RWPE1 (cell line): ENCODE measurements at regions not wholly inside any gene's neighbourhood (a gene's known extent, or its start where the extent isn't known, plus 50 kb on each side); places are given as distances from the start of the nearest gene placed in this dataset.

Experiments
- CTCF ChIA-PET: fragments of 350-600 bp; sonication (Branson Sonifier 250); formaldehyde crosslinking; extraction: SDS; loops from one replicate; lab custom pipeline; 2021; lab: Yijun Ruan, JAX
- POLR2A ChIA-PET: fragments of 400-600 bp; formaldehyde crosslinking; extraction: SDS; loops from one replicate; lab custom pipeline; 2020; ENCODE audit warnings: antibody characterized with exemption; ENCODE audit not compliant: low non-redundant PET; lab: Yijun Ruan, JAX
- DNase-seq: peaks from one replicate; pipeline ENCODE4 v3.0.0; 2012; ENCODE audit warnings: low spot score
- H3K27ac ChIP-seq: fragments of 450-650 bp; 2 replicates; pipeline ENCODE4 v1.5.1; 2017
- TF ChIP-seq, protein P1 (sequence below): fragments of 450-650 bp; conservative IDR thresholded peaks from 2 replicates; pipeline ENCODE4 v1.5.1; 2017; ENCODE audit warnings: low read depth, mild to moderate bottlenecking

DNA sequence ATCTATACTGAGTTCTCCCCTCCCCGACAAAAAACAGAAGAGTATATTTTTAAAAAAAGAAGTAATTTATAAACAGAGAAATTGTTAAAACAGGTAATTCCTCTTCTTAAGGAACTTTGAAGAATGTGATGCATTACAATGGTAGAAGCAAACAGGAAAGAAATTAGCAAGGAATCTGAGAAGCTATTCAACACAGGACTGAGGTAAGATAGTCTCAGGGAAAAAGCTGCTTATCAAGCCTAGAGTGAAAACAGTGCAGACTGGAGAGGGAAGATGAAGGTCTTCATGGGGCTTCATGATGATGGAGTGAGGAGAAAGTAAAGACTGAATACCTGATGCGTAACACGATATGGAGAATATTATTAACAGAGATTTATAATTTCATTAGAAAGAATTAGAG, 880.0 kb downstream of the SLC16A7 start:
- ChIA-PET CTCF (no interaction called here), POLR2A (no interaction called here)
- H3K27ac ChIP-seq, result no peak overlapping the region

DNA sequence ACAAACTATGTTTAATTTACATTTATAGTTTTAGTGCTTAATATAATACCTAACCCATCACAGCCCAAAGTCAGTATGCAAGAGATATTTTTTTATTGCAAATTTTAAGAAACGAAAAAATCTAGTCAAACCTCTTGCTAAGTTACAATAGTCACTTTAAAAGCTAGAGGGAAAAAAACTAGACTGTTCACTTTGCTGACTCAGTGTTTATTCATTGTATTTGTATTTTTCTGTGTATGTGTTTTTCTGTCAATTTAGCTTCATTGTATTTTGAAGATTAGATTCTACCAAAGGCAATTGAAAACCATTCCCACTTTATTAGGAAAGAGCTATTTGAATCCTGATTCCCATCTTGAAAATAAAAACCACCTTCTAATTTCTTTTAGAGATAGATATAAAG, 891.5 kb downstream of the SLC16A7 start:
- ChIA-PET POLR2A (no interaction called here), CTCF (no interaction called here)
- no peak overlapping the region for H3K27ac ChIP-seq
- no peak for DNase-seq
- TF ChIP-seq, protein P1, sequence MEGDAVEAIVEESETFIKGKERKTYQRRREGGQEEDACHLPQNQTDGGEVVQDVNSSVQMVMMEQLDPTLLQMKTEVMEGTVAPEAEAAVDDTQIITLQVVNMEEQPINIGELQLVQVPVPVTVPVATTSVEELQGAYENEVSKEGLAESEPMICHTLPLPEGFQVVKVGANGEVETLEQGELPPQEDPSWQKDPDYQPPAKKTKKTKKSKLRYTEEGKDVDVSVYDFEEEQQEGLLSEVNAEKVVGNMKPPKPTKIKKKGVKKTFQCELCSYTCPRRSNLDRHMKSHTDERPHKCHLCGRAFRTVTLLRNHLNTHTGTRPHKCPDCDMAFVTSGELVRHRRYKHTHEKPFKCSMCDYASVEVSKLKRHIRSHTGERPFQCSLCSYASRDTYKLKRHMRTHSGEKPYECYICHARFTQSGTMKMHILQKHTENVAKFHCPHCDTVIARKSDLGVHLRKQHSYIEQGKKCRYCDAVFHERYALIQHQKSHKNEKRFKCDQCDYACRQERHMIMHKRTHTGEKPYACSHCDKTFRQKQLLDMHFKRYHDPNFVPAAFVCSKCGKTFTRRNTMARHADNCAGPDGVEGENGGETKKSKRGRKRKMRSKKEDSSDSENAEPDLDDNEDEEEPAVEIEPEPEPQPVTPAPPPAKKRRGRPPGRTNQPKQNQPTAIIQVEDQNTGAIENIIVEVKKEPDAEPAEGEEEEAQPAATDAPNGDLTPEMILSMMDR, result no peak

More for the DNA sequence above, 880.0 kb downstream of the SLC16A7 start:
- DNase-seq, result no peak
- TF ChIP-seq, protein P1, result no peak

DNA sequence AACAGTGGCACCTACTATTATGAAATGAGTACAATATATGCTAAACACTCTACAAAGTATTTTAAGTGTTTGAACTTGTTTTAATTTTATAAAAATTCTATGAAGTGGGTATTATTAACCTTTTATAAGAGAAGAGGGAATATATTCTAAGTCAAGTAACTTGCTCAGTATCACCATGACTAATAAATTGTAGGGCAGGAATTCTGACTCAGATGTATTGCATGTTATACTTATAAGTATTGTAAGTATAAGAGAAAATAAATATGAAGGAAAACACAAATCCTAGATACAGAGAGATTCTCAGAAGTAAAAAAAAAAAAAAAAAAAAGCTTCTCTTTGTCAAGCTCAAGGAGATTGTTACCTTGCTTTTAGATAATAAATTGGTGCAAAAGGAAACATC, 893.2 kb downstream of the SLC16A7 start:
- DNase-seq, result peak; percentile 4
- POLR2A ChIA-PET, result no interaction called here
- CTCF ChIA-PET, result interaction anchor here (0.7 to 0.9 kb wide), 2 partner anchors 12 to 382 kb away, joined by 3 read pairs; no protein-coding TSS in a partner anchor
- TF ChIP-seq, protein P1, result no peak
- no peak overlapping the region for H3K27ac ChIP-seq

DNA sequence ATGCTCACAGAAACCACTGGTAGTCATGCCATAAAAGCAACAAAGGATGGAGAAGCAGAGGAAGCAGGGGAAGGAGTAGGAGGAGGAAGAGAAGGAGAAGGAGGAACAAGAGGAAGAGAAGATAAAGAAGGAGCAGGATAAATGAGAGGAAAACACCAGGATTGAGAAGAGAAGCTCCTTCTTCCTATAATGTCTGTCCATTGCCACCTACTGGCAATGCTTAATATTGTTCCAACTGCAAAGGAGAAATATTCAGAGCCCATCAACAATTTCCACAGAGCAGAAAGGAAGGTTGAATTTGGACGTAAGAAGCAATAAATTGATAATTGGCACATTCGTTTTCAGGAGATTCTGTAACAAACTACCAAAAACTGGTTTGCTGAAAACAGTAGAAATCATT, 898.4 kb downstream of the SLC16A7 start:
- ChIA-PET CTCF (interaction anchor here (0.5 to 1.1 kb wide), 14 partner anchors 9 to 1576 kb away, joined by 3 to 6 read pairs (median 3); no protein-coding TSS in a partner anchor), POLR2A (no interaction called here)
- DNase-seq, result peak; percentile 35
- TF ChIP-seq, protein P1, result peak; percentile 67
- no peak overlapping the region for H3K27ac ChIP-seq

DNA sequence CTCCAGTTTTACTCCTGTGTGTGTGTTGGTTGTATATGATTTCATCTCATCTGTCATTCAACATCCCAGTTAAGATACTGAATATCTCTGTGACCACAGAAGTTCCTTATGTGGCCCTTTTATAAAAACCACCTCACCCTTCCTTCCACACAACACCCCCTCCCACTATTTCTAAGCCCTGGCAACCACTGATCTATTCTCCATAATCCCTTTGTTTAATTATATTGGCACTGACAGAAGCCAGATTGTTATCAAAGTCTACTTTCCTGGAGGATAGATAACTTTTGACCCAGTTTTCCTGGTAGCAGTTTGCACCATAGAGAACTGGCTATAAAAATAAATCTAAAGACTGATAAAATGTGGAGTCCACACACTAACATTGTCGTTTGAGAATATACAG, 902.8 kb downstream of the SLC16A7 start:
- H3K27ac ChIP-seq, result no peak overlapping the region
- ChIA-PET CTCF (no interaction called here), POLR2A (no interaction called here)
- TF ChIP-seq, protein P1, result no peak
- no peak for DNase-seq

DNA sequence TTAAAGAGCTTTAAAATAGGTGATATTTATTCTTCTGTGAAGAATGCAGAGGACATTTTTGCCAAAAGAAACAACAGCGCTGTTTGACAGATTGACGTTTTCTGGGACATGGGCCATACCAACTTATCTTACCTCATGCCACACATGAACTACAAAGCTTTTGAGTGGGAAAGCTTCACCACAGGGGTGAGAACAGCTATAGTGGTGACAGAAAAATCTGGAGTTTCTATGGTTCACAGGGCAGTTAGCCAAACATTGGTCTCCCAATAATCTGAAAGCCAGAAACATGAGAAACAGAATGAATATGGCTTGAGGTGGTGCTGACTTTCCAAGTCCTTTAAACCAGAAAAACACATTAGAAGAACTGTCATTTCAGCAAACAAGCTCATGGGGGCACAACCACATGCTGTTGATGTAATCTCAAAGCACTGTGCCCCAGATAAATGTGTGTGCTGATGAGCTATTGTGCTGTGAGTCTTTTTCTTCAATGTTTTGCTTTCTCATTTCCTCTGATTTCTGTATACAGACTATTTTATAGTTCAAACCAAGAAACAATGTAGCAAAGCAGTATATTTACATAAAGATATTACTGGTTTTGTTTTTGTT, 905.4 kb downstream of the SLC16A7 start:
- POLR2A ChIA-PET, result no interaction called here
- no peak for DNase-seq
- H3K27ac ChIP-seq, result no peak overlapping the region
- TF ChIP-seq, protein P1, result no peak
- CTCF ChIA-PET, result interaction anchor here (0.6 to 0.7 kb wide), 2 partner anchors 593 to 1960 kb away, joined by 3 to 8 read pairs; no protein-coding TSS in a partner anchor
